ENCODE measurements at regions not wholly inside any gene's neighbourhood (a gene's known extent, or its start where the extent isn't known, plus 50 kb on each side); places are given as distances from the start of the nearest gene placed in this dataset.

GRCh38 chr14:101048766-101049165, 145.2 kb upstream of the RTL1 start:
- DNase-seq = no peak

- DNase-seq = no peak
Measured at GRCh38 chr14:101049511-101049910, 146.0 kb upstream of the RTL1 start.

- DNase-seq = no peak
Measured at GRCh38 chr14:101049942-101050341, 146.4 kb upstream of the RTL1 start.

GRCh38 chr14:101050901-101051490, 147.5 kb upstream of the RTL1 start:
- no peak for DNase-seq

- DNase-seq = no peak
Measured at GRCh38 chr14:101054671-101055070, 151.1 kb upstream of the RTL1 start.

GRCh38 chr14:101055106-101055662, 151.7 kb upstream of the RTL1 start:
- no peak for DNase-seq

- DNase-seq = no peak
Measured at GRCh38 chr14:101055776-101056374, 152.4 kb upstream of the RTL1 start.

GRCh38 chr14:101056446-101056845, 152.9 kb upstream of the RTL1 start:
- no peak for DNase-seq

- no peak for DNase-seq
Measured at GRCh38 chr14:101057394-101057793, 153.9 kb upstream of the RTL1 start.

- DNase-seq = no peak
Measured at GRCh38 chr14:101058571-101058970, 155.0 kb upstream of the RTL1 start.

GRCh38 chr14:101060171-101060601, 156.7 kb upstream of the RTL1 start:
- no peak for DNase-seq

GRCh38 chr14:101061411-101062064, 158.0 kb upstream of the RTL1 start:
- no peak for DNase-seq

- DNase-seq = no peak
Measured at GRCh38 chr14:101062065-101062450, 158.5 kb upstream of the RTL1 start.

GRCh38 chr14:101062601-101063000, 159.1 kb upstream of the RTL1 start:
- no peak for DNase-seq

- no peak for DNase-seq
Measured at GRCh38 chr14:101063121-101063520, 159.6 kb upstream of the RTL1 start.

GRCh38 chr14:101064121-101064661, 160.7 kb upstream of the RTL1 start:
- DNase-seq = no peak

- no peak for DNase-seq
Measured at GRCh38 chr14:101064718-101065117, 161.2 kb upstream of the RTL1 start.

- DNase-seq = no peak
Measured at GRCh38 chr14:101065246-101065645, 161.7 kb upstream of the RTL1 start.

GRCh38 chr14:101065696-101066694, 162.5 kb upstream of the RTL1 start:
- no peak for DNase-seq

- DNase-seq = no peak
Measured at GRCh38 chr14:101066826-101067510, 163.4 kb upstream of the RTL1 start.

- no peak for DNase-seq
Measured at GRCh38 chr14:101068313-101069227, 165.0 kb upstream of the RTL1 start.

All from inflammatory macrophage treated with lipopolysaccharide for 1 hour (primary cell).